OCI-LY1 (cell line): ENCODE measurements at regions not wholly inside any gene's neighbourhood (a gene's known extent, or its start where the extent isn't known, plus 50 kb on each side); places are given as distances from the start of the nearest gene placed in this dataset.

Experiments
- CTCF ChIP-seq: fragments of 200-600 bp; sonication (generic), shearing (Covaris generic); IDR thresholded peaks from 2 replicates; pipeline ENCODE4 v1.5.1; 2017; ENCODE audit warnings: mild to moderate bottlenecking, antibody characterized with exemption, low read length, moderate library complexity, mixed read lengths
- EZH2 ChIP-seq: fragments of 200-600 bp; sonication (generic), shearing (Covaris generic); IDR thresholded peaks from 2 replicates; pipeline ENCODE4 v1.8.0; 2017; ENCODE audit warnings: borderline replicate concordance, mixed run types, mild to moderate bottlenecking, antibody characterized with exemption, low read length, moderate library complexity, mixed read lengths

- no peak for TF ChIP-seq CTCF
- no peak for TF ChIP-seq EZH2
These were observed 598.2 kb upstream of the SYT4 start for GRCh38 chr18:43875511-43875910.
